ENCODE measurements at regions not wholly inside any gene's neighbourhood (a gene's known extent, or its start where the extent isn't known, plus 50 kb on each side); places are given as distances from the start of the nearest gene placed in this dataset.
"Not testable (repeated sequence)": the region's sequence is repeated elsewhere in the genome, so short reads cannot be mapped to it uniquely, and the experiment has no call there.

GRCh38 chr4:60384516-60384915 is 815.6 kb upstream of the ADGRL3 start:
- no peak for DNase-seq

DNA sequence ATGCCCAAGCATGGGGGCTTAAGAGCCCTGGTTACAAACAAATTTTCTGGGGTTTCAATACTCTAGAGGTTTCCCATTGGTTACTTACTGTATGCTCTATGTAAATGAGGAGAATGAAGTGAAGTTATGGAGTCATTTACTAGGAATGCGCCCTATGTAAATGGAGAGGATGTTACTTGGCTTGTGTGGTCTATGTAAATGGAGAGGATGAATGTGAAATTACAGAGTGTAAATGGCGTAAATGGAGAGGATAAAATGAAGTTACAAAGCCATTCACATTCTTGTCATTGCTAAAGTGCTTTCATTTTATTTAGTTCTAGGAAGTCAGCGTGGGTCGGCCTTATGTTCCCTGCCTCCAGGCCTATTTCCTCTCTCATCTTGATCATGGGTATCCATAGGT is 810.5 kb upstream of the ADGRL3 start:
- no peak for DNase-seq

DNA sequence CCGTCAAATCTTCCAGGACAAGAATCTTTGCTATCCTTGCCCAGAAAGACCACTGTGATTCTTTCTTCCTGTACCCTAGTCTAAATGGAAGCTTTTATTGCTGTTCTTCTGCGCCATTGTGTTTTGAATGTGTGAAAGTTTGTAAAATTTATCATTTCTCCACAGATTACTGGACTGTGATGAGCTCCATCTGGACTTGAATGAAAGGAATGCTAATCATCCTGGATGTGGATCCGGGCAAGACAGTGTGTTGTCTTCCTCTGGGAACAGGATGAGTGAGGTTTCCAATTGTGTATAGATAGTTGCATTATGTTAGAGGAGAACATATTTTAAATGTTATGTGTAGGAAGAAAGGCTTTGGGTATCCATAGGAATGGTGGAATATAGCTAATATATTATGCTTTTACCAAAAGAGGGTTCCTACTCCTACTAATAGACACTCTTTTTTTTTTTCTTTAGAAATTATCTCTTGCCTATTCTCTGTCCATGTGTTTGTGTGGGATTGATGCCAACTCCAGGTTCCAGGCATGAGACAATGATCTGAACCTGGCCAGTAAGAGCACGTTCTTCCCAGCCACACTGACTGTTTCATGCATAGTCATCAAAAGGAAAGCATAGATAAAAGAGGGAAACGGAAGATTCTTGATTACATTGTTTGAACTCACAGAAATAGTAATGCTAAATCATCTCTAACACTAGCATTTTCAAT is 803.6 kb upstream of the ADGRL3 start:
- no peak for DNase-seq

DNA sequence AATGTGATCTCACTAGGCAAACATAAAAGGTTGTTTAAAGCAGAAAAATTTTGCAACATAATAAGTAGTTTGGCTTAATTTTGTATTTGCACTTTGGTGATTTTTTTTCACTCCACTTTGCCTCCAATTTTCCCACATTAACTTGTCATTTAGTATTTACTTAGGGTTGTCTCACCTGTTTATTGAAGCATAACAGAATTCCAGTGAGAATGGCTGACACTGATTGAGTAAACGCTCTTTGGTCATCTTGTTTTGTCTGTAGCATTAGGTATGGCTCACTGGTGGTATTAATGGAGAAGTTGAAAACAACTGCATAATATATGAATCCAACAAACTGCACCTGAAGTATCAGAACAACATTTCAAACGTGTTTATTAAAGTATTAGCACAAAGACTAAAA is 799.5 kb upstream of the ADGRL3 start:
- no peak for DNase-seq

- no peak for DNase-seq
Measured at GRCh38 chr4:60404027-60404426, 796.1 kb upstream of the ADGRL3 start.

DNA sequence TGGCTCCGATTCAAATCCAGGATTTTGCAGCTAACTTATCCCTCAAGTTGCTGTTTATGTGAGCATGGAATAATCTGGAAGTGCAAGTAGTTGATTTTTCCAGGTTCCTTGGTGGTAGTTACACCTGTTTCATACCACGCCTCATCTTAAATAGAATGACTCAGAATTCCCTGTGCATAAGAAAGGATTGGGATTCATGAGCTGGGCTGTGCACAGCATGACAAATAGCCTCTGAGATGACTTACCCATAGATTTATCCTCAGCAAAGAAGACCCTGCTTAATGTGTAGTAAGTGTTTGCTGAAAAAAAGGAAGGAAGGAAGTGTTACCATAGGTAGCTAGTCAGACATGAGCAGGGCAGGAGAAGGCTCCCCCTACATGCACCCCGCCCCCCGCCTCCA is 777.7 kb upstream of the ADGRL3 start:
- DNase-seq: no peak

GRCh38 chr4:60423573-60424184 is 776.4 kb upstream of the ADGRL3 start:
- not testable (repeated sequence) for DNase-seq

DNA sequence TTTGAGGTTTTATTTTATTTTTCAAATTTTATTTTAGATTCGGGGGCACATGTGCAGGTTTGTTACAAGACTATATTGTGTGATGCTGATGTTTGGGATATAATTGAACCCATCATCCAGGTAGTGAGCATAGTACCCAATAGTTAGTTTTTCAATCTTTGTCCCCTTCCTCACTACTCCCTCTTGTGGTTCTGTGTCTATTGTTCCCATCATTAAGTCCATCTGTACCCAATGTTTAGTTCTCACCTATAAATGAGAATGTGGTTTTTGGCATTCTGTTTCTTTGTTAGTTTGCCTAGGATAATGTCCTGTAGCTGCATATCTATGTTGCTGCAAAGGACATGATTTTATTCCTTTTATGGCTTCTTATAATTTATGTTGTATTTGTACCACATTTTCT is 767.2 kb upstream of the ADGRL3 start:
- no peak for DNase-seq

DNA sequence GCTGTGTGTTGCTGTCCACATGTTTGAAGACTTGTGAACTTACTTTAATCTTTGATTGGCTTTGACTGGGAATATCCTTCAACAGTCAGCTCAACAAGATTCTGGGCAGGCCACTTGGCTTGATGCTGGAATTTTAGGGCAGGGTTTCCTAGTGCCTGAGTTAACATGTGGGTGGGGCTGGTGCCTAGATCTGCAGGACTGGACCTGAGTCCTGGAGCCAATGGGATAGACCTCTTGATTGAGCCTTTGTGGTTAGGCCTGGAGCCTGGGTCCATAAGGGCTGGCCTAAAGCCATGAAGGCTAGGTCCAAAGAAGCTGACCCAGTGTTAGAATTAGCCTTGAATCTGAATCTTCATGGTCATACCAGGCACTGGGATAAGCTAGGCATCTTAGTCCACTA is 757.1 kb upstream of the ADGRL3 start:
- DNase-seq: no peak

DNA sequence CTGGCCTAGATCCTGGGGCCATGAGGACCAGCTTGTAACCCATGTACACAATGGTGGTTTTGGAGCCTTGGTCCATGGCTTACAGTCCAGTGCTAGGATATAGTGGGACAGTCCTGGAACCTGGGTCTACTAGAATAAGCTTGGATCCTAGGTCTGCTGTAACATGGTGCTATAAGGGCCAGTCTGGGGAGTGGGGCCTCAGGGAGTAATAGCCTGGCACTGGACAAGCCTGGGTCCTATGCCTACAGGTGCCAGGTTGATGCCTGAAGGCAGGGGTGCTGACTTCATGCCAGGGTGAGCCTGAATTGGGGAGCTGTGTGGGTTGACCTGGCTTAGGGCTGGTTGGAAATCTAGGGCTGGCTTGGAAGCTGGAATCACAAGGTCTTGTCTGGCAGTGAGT is 756.3 kb upstream of the ADGRL3 start:
- no peak for DNase-seq

- DNase-seq: no peak
Measured at GRCh38 chr4:60450054-60450453, 750.1 kb upstream of the ADGRL3 start.

GRCh38 chr4:60452266-60452665 is 747.9 kb upstream of the ADGRL3 start:
- no peak for DNase-seq

DNA sequence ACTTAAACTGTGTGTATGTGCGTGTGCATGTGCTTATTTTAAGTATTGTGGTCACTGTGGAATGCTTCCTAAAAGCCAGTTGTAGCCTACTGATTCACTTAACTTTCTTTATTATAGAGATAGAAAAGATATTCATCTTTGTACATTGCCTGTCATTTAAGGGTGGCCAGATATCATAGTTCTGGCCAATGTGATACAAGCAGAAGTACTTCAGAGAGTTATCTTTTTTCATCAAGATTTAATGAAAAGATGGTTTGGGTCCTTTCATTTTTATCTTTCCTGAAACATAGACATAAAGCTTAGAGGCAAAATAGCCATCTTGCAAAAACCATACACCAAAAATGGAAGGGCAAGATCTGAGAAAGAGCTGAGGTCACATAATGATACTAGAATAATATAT is 744.7 kb upstream of the ADGRL3 start:
- DNase-seq: no peak

DNA sequence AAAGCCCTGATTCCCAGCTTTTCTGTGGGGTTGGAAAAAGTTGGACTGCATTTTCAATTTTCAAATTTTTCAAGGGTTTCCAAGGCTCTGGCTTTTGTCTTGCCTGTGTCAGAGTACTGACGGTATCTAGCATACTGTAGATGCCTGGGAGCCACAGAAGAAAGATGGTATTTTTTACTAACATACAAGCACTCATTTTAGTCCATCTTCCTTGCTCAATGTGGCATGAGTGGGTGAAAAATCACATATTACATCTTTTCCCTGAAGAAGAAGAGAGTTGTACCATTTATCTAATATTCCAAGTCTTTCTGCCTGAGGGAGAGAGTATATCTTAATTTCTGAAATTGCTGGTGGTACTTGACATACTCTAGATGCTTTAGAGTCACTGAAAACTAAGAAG is 738.6 kb upstream of the ADGRL3 start:
- no peak for DNase-seq

- DNase-seq: no peak
Measured at GRCh38 chr4:60463857-60464502, 736.1 kb upstream of the ADGRL3 start.

DNA sequence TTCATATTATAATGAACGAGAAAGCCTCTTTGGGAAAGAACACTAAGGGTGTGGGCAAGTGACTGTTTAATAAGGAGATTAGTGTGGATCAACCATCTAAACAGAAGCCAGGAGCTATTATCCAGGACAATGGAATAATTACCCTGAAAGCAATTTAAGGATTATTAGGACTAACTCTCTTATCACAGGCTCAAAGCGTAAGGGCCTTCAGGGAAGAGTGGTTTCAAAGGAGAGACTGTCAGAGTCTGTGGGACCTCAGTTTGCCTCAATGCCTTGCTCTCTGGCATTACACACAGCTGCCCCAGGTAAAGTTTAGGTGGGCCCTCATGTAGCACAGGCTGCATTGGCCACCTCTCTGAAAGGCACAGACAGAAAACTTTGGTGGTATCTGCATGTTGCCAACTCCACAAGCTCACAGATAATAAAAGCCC is 717.2 kb upstream of the ADGRL3 start:
- no peak for DNase-seq

- DNase-seq: no peak
Measured at GRCh38 chr4:60485276-60485675, 714.9 kb upstream of the ADGRL3 start.

DNA sequence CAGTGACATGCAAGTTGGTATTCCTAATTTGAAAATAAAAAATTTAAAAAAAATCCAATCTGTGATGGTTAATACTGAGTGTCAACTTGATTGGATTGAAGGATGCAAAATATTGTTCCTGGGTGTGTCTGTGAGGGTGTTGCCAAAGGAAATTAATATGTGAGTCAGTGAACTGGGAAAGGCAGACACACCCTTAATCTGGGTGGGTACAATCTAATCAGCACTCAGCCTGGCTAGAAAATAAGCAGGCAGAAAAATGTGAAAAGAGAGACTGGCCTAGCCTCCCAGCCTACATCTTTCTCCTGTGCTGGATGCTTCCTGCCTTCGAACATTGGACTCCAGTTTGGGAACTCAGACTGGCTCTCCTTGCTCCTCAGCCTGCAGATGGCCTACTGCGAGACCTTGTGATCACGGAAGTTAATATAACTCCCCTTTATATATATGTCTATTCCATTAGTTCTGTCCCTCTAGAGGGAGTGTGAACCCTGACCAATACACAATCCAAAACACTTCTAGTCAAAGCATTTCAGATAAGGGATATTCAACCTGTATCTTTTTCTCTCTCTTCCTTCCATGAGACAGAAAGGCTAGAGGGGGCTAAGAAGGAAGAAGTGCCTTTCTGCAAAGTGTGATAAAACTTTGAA is 712.9 kb upstream of the ADGRL3 start:
- not testable (repeated sequence) for DNase-seq

GRCh38 chr4:60500810-60501209 is 699.3 kb upstream of the ADGRL3 start:
- DNase-seq: no peak

GRCh38 chr4:60502733-60503132 is 697.4 kb upstream of the ADGRL3 start:
- DNase-seq: no peak

DNA sequence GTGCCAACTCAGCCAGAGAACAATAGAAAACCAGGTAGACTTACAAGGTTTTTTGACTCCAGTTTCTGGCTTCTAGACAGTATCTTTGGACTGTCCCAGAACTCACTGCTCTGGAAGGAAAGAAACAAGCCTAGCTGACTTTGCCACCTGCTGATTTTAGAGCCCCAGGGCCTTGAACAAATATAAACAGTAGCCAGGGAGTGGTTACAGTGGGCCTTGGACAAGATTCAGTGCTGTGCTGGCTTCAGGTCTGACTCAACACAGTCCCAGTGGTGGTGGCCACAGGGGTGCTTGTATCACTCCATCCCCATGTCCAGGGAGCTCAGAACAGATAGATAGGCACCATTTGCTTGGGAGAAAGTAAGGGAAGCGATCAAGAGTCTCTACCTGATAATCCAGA is 694.1 kb upstream of the ADGRL3 start:
- no peak for DNase-seq

GRCh38 chr4:60522265-60522664 is 677.9 kb upstream of the ADGRL3 start:
- no peak for DNase-seq

- DNase-seq: no peak
Measured at GRCh38 chr4:60531776-60532379, 668.2 kb upstream of the ADGRL3 start.

All from dermis blood vessel endothelial cell (primary cell).